AG09309 (cell line): ENCODE measurements at regions not wholly inside any gene's neighbourhood (a gene's known extent, or its start where the extent isn't known, plus 50 kb on each side); places are given as distances from the start of the nearest gene placed in this dataset.
A peak's percentile ranks its signal among the peaks of the same experiment; 100 is the strongest.

Experiments
- DNase-seq: peaks from one replicate; pipeline ENCODE4 v3.0.0-alpha.2; 2010; ENCODE audit warnings: low read depth
- H3K4me3 ChIP-seq: 2 replicates; pipeline ENCODE4 v1.5.1; 2011; ENCODE audit warnings: mild to moderate bottlenecking, low read depth, low read length, moderate library complexity; ENCODE audit not compliant: control insufficient read depth
- TF ChIP-seq, protein P1 (sequence below): IDR thresholded peaks from 2 replicates; pipeline ENCODE4 v1.5.1; 2011; ENCODE audit warnings: mild to moderate bottlenecking, low read depth, low read length, inconsistent platforms; ENCODE audit not compliant: insufficient read depth, control insufficient read depth; ENCODE audit errors: missing control alignments

DNA sequence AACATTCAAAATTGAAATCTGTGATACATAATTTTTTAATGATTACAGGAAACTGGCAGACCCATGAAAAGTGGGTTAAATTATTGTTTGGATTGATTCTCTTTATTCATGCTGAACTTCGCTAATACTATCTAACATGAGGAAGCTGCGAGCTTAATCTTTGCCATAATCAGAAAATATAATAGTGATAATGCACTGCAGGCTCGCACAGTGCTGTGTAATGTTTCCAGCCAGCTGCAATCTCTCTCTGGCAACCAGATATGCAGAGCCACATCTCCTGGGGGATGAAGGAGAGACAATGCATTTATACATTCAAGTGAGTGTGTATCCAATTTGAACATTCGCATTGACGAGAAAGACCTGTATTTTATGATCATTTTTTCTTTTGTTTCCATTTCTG lies 669.7 kb upstream of the RGMB start:
- TF ChIP-seq, protein P1, sequence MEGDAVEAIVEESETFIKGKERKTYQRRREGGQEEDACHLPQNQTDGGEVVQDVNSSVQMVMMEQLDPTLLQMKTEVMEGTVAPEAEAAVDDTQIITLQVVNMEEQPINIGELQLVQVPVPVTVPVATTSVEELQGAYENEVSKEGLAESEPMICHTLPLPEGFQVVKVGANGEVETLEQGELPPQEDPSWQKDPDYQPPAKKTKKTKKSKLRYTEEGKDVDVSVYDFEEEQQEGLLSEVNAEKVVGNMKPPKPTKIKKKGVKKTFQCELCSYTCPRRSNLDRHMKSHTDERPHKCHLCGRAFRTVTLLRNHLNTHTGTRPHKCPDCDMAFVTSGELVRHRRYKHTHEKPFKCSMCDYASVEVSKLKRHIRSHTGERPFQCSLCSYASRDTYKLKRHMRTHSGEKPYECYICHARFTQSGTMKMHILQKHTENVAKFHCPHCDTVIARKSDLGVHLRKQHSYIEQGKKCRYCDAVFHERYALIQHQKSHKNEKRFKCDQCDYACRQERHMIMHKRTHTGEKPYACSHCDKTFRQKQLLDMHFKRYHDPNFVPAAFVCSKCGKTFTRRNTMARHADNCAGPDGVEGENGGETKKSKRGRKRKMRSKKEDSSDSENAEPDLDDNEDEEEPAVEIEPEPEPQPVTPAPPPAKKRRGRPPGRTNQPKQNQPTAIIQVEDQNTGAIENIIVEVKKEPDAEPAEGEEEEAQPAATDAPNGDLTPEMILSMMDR: no peak
- DNase-seq: no peak
- H3K4me3 ChIP-seq: no peak overlapping the region

DNA sequence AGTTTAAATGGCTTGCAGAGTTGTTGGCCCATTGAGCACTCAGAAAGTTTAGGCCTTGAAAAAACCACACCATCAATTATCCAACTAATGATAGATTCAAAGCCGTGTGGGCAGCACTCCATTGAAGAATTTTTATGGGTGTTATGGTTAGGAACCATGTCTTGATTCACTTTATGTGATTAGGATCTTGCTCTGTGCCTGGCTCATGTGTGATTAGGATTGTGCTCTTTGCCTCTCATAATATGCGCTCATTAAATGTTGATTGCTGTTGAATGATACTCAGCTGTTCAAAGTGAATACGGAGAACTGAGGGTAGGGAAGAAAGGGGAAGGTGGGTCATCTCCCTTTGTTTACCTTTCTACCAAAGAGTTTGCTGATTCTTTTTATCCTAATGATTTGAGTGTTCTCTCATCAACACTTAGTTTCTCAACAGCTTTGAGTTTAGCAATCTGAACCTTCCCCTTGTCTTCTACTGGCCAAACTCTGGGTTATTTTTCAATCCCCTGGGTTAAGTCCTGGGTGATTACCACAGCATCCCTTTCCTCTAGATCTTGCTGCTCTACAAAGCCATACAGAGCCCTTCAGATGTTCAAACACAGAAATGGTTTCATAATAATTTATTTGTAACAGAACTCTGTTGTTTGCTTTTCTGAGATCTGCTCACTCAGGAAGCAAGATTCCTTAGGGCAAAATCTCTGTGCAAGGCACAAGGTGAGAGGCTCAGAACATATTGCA lies 668.8 kb upstream of the RGMB start:
- TF ChIP-seq, protein P1: no peak
- DNase-seq: no peak
- no peak overlapping the region for H3K4me3 ChIP-seq

DNA sequence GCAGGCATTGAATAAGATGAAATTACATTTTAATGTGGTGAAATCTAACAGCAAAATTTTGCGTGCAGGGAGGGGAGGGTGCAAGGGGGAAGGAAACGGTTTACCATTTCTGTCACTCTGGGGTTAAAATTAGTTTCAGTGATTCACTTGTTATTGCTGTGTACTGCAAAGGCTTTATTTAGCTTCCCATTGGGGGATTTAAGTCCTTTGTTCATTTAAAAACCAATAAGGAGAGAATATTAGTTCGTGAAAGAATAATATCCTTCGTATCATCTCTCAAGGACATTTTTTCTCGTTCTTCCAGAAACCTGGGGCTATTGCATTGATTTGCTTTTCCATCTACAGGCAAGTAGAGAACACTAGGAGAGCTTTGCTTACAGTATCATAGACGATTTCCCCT lies 667.8 kb upstream of the RGMB start:
- H3K4me3 ChIP-seq: no peak overlapping the region
- DNase-seq: no peak
- TF ChIP-seq, protein P1: no peak

DNA sequence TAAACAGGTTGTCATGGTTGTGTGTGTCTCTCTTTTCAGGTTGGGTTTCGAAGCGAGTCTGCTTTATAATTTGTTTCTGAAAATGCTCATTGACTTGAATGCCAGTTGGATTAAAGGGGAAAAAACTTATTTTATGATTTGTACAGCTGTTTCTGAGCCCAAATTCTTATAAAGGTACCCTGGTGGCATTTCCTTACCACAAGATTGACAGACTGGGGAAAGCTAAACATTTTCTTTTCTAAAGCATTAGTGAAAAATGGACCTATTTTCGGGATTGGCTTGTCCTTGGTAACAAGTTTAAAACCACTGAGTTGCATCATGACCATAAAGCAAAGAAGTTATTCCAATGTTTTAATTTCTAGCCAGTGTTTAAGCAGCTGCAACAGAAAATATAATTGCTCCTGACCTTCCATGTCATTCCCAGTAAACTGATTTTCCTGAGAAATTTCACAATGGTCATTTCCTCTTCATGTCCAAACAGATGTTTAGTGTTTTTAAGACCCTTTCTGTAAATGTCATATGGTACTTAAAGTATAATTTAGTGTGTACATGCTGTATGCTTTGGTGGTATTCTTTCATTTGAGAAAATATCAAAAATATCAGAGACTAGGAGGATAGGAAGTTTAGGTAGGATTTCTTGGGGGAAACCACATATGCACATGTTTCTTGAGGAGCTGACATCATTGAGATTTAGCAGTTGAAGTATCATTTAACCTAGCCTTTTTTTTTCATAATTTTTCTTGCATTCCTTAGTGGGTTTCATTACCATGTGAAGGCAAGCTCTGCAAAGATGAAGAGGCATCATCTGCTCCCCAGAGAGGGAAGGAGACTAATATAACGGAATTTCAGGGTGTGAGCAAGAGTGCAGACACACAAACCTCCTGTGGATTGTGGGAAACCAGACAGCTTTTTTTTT lies 667.1 kb upstream of the RGMB start:
- TF ChIP-seq, protein P1: no peak
- H3K4me3 ChIP-seq: no peak overlapping the region
- no peak for DNase-seq

DNA sequence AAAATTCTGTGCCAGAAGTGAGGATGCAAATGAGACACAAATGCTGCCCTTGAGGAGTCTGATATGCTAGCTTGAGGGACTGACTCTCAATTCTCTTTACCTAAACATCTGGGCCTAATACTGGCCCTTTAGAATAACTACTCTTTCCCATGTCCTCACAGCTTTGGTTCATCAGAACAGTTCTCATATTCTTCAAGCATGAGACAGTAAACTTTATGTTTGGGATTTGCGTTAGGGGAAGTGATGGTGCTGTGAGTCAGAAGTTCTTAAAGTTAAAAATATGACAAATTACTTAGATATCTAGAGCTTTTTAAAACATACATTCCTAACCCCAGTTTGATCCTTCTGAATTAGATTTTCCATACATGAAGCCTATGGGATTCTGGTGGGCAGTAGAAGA lies 665.0 kb upstream of the RGMB start:
- TF ChIP-seq, protein P1: no peak
- H3K4me3 ChIP-seq: no peak overlapping the region
- peak; percentile 79 for DNase-seq

DNA sequence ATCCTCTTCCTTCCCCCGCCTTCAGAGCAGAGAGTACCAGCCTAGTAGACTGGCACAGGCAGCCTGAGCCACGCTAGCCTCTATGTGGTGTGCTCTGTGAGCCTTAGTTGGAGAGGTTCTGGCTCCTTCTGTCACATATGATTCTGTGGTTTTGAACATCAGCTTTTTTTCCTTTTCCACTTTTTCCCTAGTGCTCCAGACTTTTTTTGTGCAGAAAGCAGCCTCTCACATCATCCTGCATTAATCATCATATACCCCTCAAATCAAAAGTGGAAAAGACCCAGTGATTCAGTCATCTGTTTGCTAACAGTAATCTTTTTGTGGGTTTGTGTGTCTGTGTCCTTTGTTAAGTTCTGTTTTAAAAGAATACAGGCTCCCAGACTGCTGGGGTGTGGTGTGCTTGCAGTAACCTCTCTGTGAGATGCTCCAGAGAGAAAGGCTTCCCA lies 663.9 kb upstream of the RGMB start:
- TF ChIP-seq, protein P1: no peak
- peak; percentile 69 for DNase-seq
- H3K4me3 ChIP-seq: no peak overlapping the region
